UCSD-AML1 (cell line): ENCODE measurements at regions not wholly inside any gene's neighbourhood (a gene's known extent, or its start where the extent isn't known, plus 50 kb on each side); places are given as distances from the start of the nearest gene placed in this dataset.

Source experiments
- DNase-seq: peaks from one replicate; lab custom pipeline; 2025; ENCODE audit not compliant: unreplicated experiment; lab: John Stamatoyannopoulos, UW

GRCh38 chr2:5119046-5119445 is 573.1 kb upstream of the SOX11 start:
- DNase-seq = no peak

- DNase-seq = no peak
Measured at GRCh38 chr2:5121121-5121520, 571.1 kb upstream of the SOX11 start.

- no peak for DNase-seq
Measured at GRCh38 chr2:5121642-5122041, 570.5 kb upstream of the SOX11 start.

GRCh38 chr2:5123582-5124196 is 568.5 kb upstream of the SOX11 start:
- DNase-seq = no peak

GRCh38 chr2:5125017-5125730 is 567.0 kb upstream of the SOX11 start:
- no peak for DNase-seq

- DNase-seq = no peak
Measured at GRCh38 chr2:5132281-5132680, 559.9 kb upstream of the SOX11 start.

- DNase-seq = no peak
Measured at GRCh38 chr2:5140347-5140746, 551.8 kb upstream of the SOX11 start.

- DNase-seq = no peak
Measured at GRCh38 chr2:5144159-5144558, 548.0 kb upstream of the SOX11 start.

GRCh38 chr2:5145053-5145452 is 547.1 kb upstream of the SOX11 start:
- no peak for DNase-seq

- DNase-seq = no peak
Measured at GRCh38 chr2:5145801-5146200, 546.4 kb upstream of the SOX11 start.

- no peak for DNase-seq
Measured at GRCh38 chr2:5148392-5149085, 543.6 kb upstream of the SOX11 start.

- no peak for DNase-seq
Measured at GRCh38 chr2:5150871-5151270, 541.3 kb upstream of the SOX11 start.

- DNase-seq = no peak
Measured at GRCh38 chr2:5164776-5165525, 527.2 kb upstream of the SOX11 start.

- no peak for DNase-seq
Measured at GRCh38 chr2:5172923-5173322, 519.3 kb upstream of the SOX11 start.

- DNase-seq = no peak
Measured at GRCh38 chr2:5173876-5174535, 518.2 kb upstream of the SOX11 start.

GRCh38 chr2:5175231-5175630 is 517.0 kb upstream of the SOX11 start:
- no peak for DNase-seq

GRCh38 chr2:5176764-5177163 is 515.4 kb upstream of the SOX11 start:
- no peak for DNase-seq

GRCh38 chr2:5183031-5183430 is 509.2 kb upstream of the SOX11 start:
- no peak for DNase-seq

- no peak for DNase-seq
Measured at GRCh38 chr2:5187283-5187682, 504.9 kb upstream of the SOX11 start.

GRCh38 chr2:5188636-5189035 is 503.5 kb upstream of the SOX11 start:
- no peak for DNase-seq

- no peak for DNase-seq
Measured at GRCh38 chr2:5190023-5190422, 502.2 kb upstream of the SOX11 start.
